MM.1S (cell line): ENCODE measurements at regions not wholly inside any gene's neighbourhood (a gene's known extent, or its start where the extent isn't known, plus 50 kb on each side); places are given as distances from the start of the nearest gene placed in this dataset.

ENCODE experiments used
- CTCF ChIP-seq: fragments of 300-600 bp; sonication (generic); IDR thresholded peaks from 2 replicates; pipeline ENCODE4 v1.5.1; 2016; ENCODE audit warnings: antibody characterized with exemption, low read length, mixed read lengths
- EZH2 ChIP-seq: fragments of 300-600 bp; sonication (generic); optimal IDR thresholded peaks from 2 replicates; pipeline ENCODE3; 2017; ENCODE audit warnings: low read depth, mild to moderate bottlenecking, antibody characterized with exemption, low read length, mixed read lengths
- EZH2phosphoT487 ChIP-seq: fragments of 300-600 bp; sonication (generic); IDR thresholded peaks from 2 replicates; pipeline ENCODE4 v1.6.1; 2018; ENCODE audit warnings: antibody characterized with exemption, low read length

GRCh38 chr3:193978486-193978885 is 157.5 kb upstream of the HES1 start:
- TF ChIP-seq EZH2, result no peak
- no peak for TF ChIP-seq EZH2phosphoT487
- TF ChIP-seq CTCF, result no peak
